Epithelial cell of esophagus (primary cell): ENCODE measurements at regions not wholly inside any gene's neighbourhood (a gene's known extent, or its start where the extent isn't known, plus 50 kb on each side); places are given as distances from the start of the nearest gene placed in this dataset.

Source experiments
- DNase-seq: peaks from one replicate; pipeline ENCODE4 v3.0.0; 2010; ENCODE audit warnings: low read depth
- H3K4me3 ChIP-seq: 2 replicates; pipeline ENCODE4 v1.5.1; 2011; ENCODE audit warnings: mild to moderate bottlenecking, low read length, control low read depth
- CTCF ChIP-seq: IDR thresholded peaks from 2 replicates; pipeline ENCODE4 v1.5.1; 2011; ENCODE audit warnings: low read depth, mild to moderate bottlenecking, low read length, control low read depth, inconsistent platforms; ENCODE audit not compliant: insufficient read depth; ENCODE audit errors: missing control alignments

GRCh38 chr1:9179463-9180110 is 50.7 kb upstream of the GPR157 start:
- TF ChIP-seq CTCF = no peak
- DNase-seq = no peak
- peak overlapping the region; percentile 94 for H3K4me3 ChIP-seq

- H3K4me3 ChIP-seq = peak overlapping the region; percentile 94
- TF ChIP-seq CTCF = no peak
- peak; percentile 61 for DNase-seq
Observed at GRCh38 chr1:9180111-9180819, 51.4 kb upstream of the GPR157 start.

GRCh38 chr1:9181176-9181906 is 52.4 kb upstream of the GPR157 start:
- peak; percentile 91 for TF ChIP-seq CTCF
- H3K4me3 ChIP-seq = peak overlapping the region; percentile 94
- peak; percentile 58 for DNase-seq

GRCh38 chr1:9181990-9182783 is 52.4 kb upstream of the H6PD start:
- DNase-seq = peak; percentile 78
- H3K4me3 ChIP-seq = peak overlapping the region; percentile 94
- TF ChIP-seq CTCF = no peak

- TF ChIP-seq CTCF = no peak
- no peak for DNase-seq
- H3K4me3 ChIP-seq = peak overlapping the region; percentile 94
Observed at GRCh38 chr1:9182784-9183257, 51.8 kb upstream of the H6PD start.

GRCh38 chr1:9183441-9183840 is 51.1 kb upstream of the H6PD start:
- no peak for DNase-seq
- no peak for TF ChIP-seq CTCF
- peak overlapping the region; percentile 94 for H3K4me3 ChIP-seq
